GM18505 (cell line): ENCODE measurements at regions not wholly inside any gene's neighbourhood (a gene's known extent, or its start where the extent isn't known, plus 50 kb on each side); places are given as distances from the start of the nearest gene placed in this dataset.
"Not testable (repeated sequence)": the region's sequence is repeated elsewhere in the genome, so short reads cannot be mapped to it uniquely, and the experiment has no call there.

Experiments used
- ATAC-seq: cut with Tn5 transposase; IDR thresholded peaks from one replicate; pipeline ENCODE4 v1.9.1; 2021; ENCODE audit not compliant: unreplicated experiment
- POLR2A ChIP-seq: IDR thresholded peaks from 4 replicates; pipeline ENCODE4 v1.6.1; 2011; ENCODE audit warnings: borderline replicate concordance; ENCODE audit not compliant: insufficient read depth, insufficient read length; ENCODE audit errors: extremely low read depth

GRCh38 chr12:74108729-74109128 is 428.9 kb upstream of the ATXN7L3B start:
- TF ChIP-seq POLR2A, result no peak

DNA sequence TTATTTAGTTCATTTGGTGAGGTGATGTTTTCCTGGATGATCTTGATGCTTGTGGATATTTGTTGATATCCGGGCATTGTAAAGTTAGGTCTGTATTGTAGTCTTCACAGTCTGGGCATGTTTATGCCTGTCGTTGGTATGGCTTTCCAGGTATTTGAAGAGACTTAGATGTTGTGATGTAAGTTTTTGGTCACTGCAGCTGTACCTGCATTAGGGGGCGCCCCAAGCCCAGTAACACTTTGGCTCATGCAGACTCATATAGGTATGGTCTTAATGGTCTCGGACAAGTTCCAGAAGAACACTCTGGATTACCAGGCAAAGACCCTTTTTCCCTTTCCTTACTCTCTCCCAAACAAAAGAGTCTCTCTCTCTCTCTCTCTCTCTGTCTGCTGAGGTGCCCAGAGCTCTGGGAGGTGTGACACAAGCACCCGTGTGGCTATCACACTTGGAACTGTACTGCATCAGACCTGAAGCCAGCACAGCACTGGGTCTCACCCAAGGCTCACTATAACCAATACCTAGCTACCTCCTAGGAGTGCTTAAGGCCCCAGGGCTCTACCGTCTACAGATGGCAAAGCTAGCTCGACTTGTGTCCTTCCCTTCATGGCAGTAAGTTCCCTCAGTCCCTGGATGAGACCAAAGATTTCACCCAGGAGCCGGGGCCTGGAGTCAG is 425.8 kb upstream of the ATXN7L3B start:
- ATAC-seq, result no peak
- no peak for TF ChIP-seq POLR2A

More at GRCh38 chr12:74108729-74109128, 428.9 kb upstream of the ATXN7L3B start:
- no peak for ATAC-seq

- no peak for ATAC-seq
- TF ChIP-seq POLR2A, result no peak
These were observed 417.7 kb upstream of the ATXN7L3B start for GRCh38 chr12:74119811-74120362.

GRCh38 chr12:74120644-74121043 is 417.0 kb upstream of the ATXN7L3B start:
- TF ChIP-seq POLR2A, result no peak
- no peak for ATAC-seq

DNA sequence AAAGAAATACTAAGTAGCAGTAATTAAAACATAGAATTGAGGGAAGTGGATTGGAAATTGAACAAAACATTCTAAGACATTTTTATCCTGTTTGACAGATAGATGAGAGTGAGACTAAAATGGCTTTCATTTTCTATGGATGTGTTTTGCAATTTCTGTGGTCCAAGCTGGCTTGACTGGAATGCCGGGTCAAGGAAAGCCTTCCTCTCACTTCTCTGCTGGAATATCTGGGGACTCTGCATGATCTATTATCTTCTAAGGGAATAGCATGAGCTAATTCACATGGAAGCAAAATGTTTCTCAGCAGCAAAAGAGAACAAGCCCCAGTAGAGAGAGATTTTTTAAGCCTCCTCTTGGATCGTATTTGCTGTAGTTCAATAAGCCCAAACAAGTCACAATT is 407.9 kb upstream of the ATXN7L3B start:
- ATAC-seq, result no peak
- no peak for TF ChIP-seq POLR2A

- TF ChIP-seq POLR2A, result no peak
These were observed 393.2 kb upstream of the ATXN7L3B start for GRCh38 chr12:74144396-74144795.

DNA sequence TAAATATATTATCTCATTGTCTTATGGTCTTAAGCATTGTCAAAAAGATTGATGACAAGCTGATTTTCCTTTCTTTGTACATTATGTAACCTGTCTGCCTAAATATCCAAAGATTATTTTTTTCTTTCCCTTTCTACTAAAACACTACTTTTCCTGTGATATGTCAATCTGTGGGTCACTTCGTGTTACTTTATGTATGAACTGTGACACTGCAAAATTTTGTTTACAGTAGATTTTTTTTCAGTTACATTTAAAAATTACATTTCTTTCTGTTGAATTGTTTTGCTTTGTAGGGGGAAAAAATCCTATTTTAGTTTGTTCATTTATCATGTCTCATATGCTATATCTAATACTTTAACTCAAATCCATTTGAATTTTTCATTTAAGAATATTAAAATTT is 392.3 kb upstream of the ATXN7L3B start:
- no peak for TF ChIP-seq POLR2A
- no peak for ATAC-seq

More at GRCh38 chr12:74144396-74144795, 393.2 kb upstream of the ATXN7L3B start:
- ATAC-seq, result no peak

DNA sequence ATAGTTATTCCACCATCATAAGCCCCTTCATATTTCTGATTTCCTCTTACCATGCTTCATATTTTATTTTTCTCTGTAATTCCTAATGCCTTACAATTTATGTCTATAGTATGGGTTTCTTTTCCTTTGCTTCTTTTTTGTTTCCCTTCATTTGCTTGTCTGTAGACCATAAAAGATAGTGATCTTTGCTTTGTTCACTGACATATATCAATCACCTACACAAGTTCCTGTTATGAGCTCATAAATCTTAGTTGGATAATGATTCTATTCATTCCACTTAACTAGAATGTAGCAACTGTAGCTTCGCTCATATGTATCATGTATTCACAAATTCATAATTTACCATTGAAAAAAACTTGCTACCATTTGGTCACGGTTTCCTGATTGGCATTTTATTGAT is 388.8 kb upstream of the ATXN7L3B start:
- ATAC-seq, result no peak
- no peak for TF ChIP-seq POLR2A

DNA sequence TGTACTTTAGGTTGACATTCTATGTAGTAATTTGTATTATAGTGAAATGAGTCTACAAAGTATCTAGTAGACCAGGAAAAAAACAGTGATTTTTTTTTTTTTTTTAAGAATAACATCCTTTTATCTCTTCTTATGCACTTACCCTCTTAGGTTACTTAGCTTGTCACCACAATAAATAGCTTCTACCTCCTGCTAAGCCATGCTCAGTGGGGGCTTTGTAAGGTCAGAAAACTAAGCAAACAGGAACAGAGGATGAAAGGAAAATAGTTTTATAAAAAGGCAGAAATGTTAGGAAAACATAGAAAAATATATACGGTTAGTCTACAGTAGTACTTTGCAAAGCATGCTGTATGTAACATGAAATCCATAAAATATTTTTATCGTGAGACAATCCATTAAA is 385.3 kb upstream of the ATXN7L3B start:
- ATAC-seq, result no peak
- no peak for TF ChIP-seq POLR2A

- no peak for ATAC-seq
- no peak for TF ChIP-seq POLR2A
These were observed 371.5 kb upstream of the ATXN7L3B start for GRCh38 chr12:74166096-74166495.

DNA sequence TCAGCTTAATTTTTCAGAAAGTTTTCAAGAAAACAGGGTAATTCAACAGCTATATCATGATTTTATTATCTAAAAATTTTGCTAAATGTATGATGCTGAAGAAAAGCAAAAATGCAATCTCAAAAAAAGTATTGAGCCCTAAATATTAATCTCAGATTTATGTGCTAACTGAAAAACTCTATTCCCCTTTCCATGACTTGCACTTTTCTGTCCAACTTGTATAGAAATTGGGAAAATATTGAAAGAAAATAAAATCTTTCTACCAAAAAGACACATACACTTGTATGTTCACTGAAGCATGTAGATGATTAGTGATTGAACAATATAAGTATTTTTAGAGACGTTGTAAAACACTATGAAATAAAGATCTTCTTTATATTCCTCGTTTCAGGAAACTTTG is 368.0 kb upstream of the ATXN7L3B start:
- TF ChIP-seq POLR2A, result no peak

GRCh38 chr12:74170645-74171477 is 366.8 kb upstream of the ATXN7L3B start:
- TF ChIP-seq POLR2A, result no peak
- no peak for ATAC-seq

More for the DNA sequence above, 368.0 kb upstream of the ATXN7L3B start:
- ATAC-seq, result no peak

DNA sequence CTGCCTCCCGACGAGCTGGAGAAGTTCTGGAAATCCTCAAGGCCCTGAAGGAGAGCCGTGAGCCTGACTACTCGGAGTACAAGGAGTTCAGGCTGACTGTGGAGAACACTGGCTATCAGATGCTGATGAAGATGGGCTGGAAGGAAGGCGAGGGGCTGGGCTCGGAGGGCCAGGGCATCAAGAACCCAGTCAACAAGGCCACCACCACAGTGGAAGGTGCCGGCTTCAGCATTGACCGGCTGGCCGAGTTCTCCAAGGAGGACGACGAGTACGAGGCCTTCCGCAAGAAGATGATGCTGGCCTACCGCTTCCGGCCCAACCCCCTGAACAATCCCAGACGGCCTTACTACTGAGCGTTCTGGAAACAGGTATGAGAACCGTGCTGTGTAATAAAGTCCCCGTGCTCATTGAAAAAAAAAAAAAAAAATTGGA is 366.1 kb upstream of the ATXN7L3B start:
- no peak for TF ChIP-seq POLR2A
- ATAC-seq, result no peak

DNA sequence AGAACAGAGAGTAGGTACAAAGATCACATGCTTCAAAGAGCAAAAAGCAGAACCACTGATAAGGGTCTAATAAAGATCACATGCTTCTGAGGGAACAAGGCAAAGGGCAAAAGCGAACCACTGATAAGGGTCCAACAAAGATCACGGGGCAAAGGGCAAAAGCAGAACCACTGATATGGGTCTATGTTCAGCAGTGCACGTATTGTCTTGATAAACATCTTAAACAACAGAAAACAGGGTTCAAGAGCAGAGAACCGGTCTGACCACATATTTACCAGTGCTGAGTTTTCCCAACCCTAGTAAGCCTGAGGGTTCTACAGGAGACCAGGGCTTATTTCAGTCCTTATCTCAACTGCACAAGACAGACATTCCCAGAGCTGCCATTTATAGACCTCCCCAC is 362.7 kb upstream of the ATXN7L3B start:
- ATAC-seq, result not testable (repeated sequence)
